MM.1S (cell line): ENCODE measurements at regions not wholly inside any gene's neighbourhood (a gene's known extent, or its start where the extent isn't known, plus 50 kb on each side); places are given as distances from the start of the nearest gene placed in this dataset.

ENCODE experiments used
- CTCF ChIP-seq: fragments of 300-600 bp; sonication (generic); IDR thresholded peaks from 2 replicates; pipeline ENCODE4 v1.5.1; 2016; ENCODE audit warnings: antibody characterized with exemption, low read length, mixed read lengths
- EZH2 ChIP-seq: fragments of 300-600 bp; sonication (generic); optimal IDR thresholded peaks from 2 replicates; pipeline ENCODE3; 2017; ENCODE audit warnings: low read depth, mild to moderate bottlenecking, antibody characterized with exemption, low read length, mixed read lengths
- EZH2phosphoT487 ChIP-seq: fragments of 300-600 bp; sonication (generic); IDR thresholded peaks from 2 replicates; pipeline ENCODE4 v1.6.1; 2018; ENCODE audit warnings: antibody characterized with exemption, low read length

DNA sequence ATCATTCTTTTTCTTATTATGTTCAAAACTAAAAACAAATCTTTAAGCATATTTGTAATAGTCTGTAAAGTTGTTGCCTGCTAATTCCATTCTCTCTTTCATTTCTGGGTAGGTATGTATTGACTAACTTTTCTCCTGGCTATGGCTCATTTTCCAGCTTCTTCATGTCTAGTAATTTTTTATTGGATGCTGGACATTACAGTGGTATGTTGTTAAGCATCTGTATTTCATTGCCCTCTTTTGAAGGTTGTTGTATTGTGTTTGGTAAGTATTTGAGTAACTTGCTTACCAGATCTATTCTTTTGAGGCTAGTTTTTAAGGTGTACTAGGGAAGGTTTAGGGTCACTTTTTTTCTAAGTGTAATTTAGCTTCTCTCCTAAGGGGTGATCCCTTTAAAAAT, 230.9 kb downstream of the TTLL2 start:
- TF ChIP-seq CTCF (no peak), EZH2 (no peak), EZH2phosphoT487 (no peak)
